ENCODE measurements at regions not wholly inside any gene's neighbourhood (a gene's known extent, or its start where the extent isn't known, plus 50 kb on each side); places are given as distances from the start of the nearest gene placed in this dataset.

- no peaks in the 10 kb centered on the region for H3K27me3 ChIP-seq (ENCODE audit: control insufficient read depth, insufficient read depth, low read length)
- no peak for DNase-seq (ENCODE audit: low read depth)
- no peak overlapping the region for H3K4me3 ChIP-seq (ENCODE audit: low read depth, low read length)
- CTCF ChIA-PET = no interaction called here
- TF ChIP-seq, protein P1, sequence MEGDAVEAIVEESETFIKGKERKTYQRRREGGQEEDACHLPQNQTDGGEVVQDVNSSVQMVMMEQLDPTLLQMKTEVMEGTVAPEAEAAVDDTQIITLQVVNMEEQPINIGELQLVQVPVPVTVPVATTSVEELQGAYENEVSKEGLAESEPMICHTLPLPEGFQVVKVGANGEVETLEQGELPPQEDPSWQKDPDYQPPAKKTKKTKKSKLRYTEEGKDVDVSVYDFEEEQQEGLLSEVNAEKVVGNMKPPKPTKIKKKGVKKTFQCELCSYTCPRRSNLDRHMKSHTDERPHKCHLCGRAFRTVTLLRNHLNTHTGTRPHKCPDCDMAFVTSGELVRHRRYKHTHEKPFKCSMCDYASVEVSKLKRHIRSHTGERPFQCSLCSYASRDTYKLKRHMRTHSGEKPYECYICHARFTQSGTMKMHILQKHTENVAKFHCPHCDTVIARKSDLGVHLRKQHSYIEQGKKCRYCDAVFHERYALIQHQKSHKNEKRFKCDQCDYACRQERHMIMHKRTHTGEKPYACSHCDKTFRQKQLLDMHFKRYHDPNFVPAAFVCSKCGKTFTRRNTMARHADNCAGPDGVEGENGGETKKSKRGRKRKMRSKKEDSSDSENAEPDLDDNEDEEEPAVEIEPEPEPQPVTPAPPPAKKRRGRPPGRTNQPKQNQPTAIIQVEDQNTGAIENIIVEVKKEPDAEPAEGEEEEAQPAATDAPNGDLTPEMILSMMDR (IDR thresholded peaks at IDR 0.05; ENCODE audit: insufficient read depth, low read depth, low read length) = no peak
- no peaks in the 10 kb centered on the region for H3K36me3 ChIP-seq (ENCODE audit: control insufficient read depth, insufficient read depth, low read length)
- POLR2A ChIA-PET = no interaction called here
Measured at GRCh38 chr13:33377825-33378224, 92.3 kb upstream of the STARD13 start.

DNA sequence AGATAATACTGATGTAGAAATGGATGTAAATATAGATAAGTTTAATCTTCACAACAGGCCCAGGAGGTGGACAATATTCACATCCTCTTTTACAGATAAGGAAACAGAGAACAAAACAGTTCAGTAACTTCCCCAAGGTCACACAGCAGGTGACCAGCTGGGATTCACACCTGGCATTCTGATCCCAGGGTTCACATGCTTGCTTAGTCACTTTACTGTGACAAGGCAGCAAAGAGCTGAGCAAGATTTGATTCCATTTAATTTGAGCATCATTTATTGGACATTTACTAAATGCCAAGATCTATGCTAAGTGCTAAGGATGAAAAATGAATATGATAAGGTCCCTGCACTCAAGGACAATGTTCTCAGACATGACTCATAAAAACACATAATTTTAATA, 94.1 kb upstream of the STARD13 start:
- no peaks in the 10 kb centered on the region for H3K36me3 ChIP-seq (ENCODE audit: control insufficient read depth, insufficient read depth, low read length)
- ChIA-PET CTCF (no interaction called here), POLR2A (no interaction called here)
- no peak overlapping the region for H3K4me3 ChIP-seq (ENCODE audit: low read depth, low read length)
- H3K27me3 ChIP-seq (ENCODE audit: control insufficient read depth, insufficient read depth, low read length) = no peaks in the 10 kb centered on the region
- DNase-seq (ENCODE audit: low read depth) = no peak
- TF ChIP-seq, protein P1 (IDR thresholded peaks at IDR 0.05; ENCODE audit: insufficient read depth, low read depth, low read length) = no peak

GRCh38 chr13:33380487-33381079, 95.0 kb upstream of the STARD13 start:
- no peak overlapping the region for H3K4me3 ChIP-seq (ENCODE audit: low read depth, low read length)
- no peaks in the 10 kb centered on the region for H3K36me3 ChIP-seq (ENCODE audit: control insufficient read depth, insufficient read depth, low read length)
- TF ChIP-seq, protein P1 (IDR thresholded peaks at IDR 0.05; ENCODE audit: insufficient read depth, low read depth, low read length) = no peak
- ChIA-PET POLR2A (no interaction called here), CTCF (no interaction called here)
- no peaks in the 10 kb centered on the region for H3K27me3 ChIP-seq (ENCODE audit: control insufficient read depth, insufficient read depth, low read length)
- no peak for DNase-seq (ENCODE audit: low read depth)

DNA sequence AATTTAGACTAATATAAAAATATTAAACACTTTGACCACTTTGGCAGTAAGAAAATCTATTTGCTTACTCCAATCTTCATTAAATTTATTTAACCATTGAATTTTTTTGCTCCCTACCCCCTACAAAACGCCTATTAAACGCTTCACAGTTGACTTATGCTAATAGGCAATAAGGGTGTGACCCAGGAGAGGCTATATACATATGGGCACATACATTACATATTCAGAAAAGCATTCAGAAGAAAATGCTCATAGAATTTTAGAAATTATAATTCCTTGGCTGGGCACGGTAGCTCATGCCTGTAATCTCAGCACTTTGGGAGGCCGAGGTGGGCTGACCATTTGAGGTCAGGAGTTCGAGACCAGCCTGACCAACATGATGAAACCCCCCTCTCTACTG, 95.6 kb upstream of the STARD13 start:
- H3K27me3 ChIP-seq (ENCODE audit: control insufficient read depth, insufficient read depth, low read length) = no peaks in the 10 kb centered on the region
- CTCF ChIA-PET = no interaction called here
- no peak overlapping the region for H3K4me3 ChIP-seq (ENCODE audit: low read depth, low read length)
- no peak for DNase-seq (ENCODE audit: low read depth)
- POLR2A ChIA-PET = no interaction called here
- TF ChIP-seq, protein P1 (IDR thresholded peaks at IDR 0.05; ENCODE audit: insufficient read depth, low read depth, low read length) = no peak
- H3K36me3 ChIP-seq (ENCODE audit: control insufficient read depth, insufficient read depth, low read length) = no peaks in the 10 kb centered on the region

DNA sequence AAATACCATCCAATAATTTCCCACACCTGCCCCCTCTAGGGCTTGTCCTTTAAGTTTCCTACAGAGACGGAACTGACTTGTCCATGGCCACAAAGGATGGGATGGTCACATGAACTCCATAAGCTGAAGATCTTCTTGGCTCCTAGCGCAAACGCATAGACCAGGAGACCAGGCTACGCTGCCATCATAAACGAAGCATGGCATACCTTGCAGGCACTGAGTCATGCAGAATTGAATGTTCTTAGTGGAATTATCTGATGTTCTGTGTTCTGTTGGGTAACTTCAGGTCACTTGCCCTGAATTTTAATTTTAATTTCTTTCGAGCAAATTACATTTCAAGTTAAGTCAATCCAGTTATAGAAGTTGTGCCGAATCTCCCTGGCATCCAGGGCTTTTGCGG, 96.4 kb upstream of the STARD13 start:
- CTCF ChIA-PET = no interaction called here
- TF ChIP-seq, protein P1 (IDR thresholded peaks at IDR 0.05; ENCODE audit: insufficient read depth, low read depth, low read length) = no peak
- no peak overlapping the region for H3K4me3 ChIP-seq (ENCODE audit: low read depth, low read length)
- DNase-seq (ENCODE audit: low read depth) = no peak
- H3K27me3 ChIP-seq (ENCODE audit: control insufficient read depth, insufficient read depth, low read length) = no peaks in the 10 kb centered on the region
- H3K36me3 ChIP-seq (ENCODE audit: control insufficient read depth, insufficient read depth, low read length) = no peaks in the 10 kb centered on the region
- POLR2A ChIA-PET = no interaction called here

All from BJ (cell line).